CD4-positive, alpha-beta T cell treated with Interleukin-12 subunit alpha and Interleukin-12 subunit beta, for 1 hour (primary cell): ENCODE measurements at regions not wholly inside any gene's neighbourhood (a gene's known extent, or its start where the extent isn't known, plus 50 kb on each side); places are given as distances from the start of the nearest gene placed in this dataset.

ENCODE experiments used
- DNase-seq: peaks from one replicate; pipeline ENCODE4 v3.0.0-alpha.2; 2020

DNA sequence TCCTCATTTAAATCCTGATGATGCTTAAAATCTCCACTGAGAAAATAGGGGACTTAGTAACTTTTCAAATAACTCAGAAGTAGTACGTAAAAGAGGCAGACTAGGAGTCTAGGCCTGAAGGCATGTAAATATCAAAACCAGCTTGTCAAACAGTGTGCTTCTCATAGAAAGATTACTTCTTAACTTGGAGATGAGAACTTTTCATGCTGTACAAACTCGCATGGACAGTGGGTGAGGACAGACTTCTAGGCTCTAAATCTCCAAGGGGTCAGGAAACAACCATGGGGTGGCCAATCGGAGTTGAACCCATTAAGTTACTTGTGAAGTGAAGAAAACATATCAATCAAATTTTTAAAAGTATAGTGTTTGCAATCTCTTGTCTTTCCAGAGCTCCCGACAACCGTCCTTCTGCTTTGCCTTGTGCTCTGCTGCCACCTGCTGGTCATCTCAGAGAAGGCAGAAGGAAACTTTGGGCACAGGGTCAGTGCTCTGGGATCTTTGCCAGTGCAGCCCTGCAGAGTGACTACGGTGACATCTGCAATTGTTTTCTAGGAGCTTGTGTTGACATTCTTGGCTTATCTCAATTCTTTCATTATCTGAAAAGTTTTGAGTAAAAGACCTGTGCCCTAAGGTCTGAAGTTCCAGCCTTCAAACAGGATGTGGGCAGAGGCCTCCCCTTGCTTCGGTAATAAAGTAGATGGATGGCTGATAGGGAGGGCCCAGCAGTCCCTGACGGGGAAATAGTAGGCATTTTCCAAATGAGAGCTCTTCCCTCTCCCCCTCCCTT lies 105.1 kb upstream of the PDE4B start:
- peak; percentile 70 for DNase-seq

DNA sequence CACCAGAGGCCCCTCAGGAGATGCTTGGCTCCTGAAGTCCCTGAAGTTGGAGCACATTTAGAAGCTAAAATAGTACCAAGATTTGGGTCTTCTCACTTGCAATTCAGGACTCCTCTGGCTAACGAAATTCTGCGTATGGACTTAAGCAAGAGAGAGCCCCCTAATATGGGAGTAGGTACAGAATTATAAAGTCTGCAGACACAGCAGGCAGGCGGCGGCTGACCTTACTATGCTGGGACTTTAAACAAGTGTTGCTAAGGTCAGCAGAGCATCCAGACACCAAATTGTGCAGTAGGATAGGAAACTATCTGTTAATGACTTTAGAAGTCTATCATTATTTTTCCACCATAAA lies 104.5 kb upstream of the PDE4B start:
- no peak for DNase-seq

DNA sequence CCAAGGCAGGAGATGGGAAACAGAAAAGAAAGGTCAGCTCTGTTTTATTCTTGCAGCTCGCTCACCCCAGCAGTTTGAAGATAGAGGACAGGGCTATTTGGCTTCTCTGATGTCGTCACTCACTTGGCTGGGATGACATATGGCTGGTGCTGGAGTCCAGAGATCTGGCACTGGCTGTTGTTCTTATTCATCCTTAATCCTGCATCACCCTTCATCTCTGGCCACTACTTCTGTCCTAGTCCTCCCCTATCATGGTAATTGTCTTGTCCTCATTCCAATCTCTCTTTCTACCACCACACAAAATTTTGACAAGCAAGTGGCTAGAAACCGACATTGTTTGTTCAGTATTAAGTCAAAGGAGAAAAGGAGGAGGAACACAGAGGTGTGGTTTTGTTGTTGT lies 103.8 kb upstream of the PDE4B start:
- DNase-seq, result no peak

DNA sequence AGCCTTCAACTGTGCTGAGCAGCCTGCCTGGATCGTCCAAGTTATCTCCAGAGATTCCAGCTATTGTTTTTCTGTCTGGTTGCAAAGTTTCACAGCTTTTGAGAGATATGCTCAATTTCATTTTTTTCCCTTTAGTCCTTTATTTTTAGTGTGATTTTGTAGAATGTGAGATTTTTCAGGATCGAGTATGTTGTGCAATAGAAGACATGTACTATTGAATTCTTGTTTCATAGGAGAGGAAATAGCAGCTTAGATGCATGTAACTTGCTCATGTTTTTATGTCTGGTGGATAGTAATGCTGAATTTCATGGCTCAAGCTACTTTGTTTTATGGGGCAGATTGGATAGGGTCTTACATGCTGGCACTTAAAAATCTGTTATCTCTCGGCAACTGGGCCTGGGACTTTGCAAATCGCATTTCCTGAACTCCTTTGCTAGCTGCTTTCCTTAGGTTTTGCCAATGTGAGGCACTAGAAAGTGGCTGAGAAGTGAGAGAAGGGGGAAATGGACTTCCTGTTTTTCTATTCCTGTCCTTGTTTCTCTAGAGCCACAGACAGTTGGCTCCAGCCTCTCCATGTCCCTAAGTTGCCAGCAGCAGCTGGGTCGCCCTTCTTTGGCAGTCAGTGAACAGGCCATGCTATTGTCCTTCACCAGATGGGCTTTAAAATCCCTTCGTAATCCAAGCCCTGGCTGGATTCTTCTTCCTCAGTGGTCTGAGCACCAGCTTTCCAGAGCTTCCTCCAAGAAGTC lies 101.4 kb upstream of the PDE4B start:
- no peak for DNase-seq

DNA sequence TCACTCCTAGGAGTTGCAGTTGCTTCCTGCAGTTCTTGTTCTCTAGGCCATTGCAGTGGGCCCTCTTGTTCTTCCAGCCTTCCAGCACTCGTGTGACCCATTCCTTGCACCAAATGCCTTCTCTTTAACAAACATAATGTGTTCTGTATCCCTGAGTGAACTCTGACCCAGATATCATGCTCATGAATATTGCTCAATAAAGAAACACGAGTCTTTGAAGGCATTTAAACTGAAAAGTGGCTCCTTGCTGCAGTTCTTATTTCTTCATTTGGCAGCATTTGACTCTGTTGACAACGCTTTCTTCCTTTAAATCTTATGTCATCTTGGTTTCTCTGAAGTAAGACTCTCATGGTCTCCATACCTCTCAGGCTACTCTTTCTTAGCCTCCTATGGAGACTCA lies 100.7 kb upstream of the PDE4B start:
- no peak for DNase-seq

DNA sequence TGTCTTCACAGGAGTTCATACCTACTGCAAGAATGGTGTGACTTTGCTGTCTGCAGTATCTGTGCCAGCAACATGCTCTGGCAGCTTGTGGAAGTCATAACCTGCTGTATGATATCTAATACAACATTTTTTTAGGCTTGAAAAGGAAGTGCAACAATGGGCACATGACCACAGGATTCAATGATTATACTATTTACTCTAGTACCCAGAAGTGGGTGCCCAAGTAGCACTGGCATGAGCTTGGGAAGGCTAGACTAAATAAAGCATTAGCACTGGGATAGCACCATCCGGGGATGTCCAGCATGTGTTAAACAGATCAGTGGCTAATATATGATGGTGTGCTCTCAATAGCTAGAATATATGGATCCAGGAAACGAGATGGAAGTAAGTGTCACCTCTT lies 98.6 kb upstream of the PDE4B start:
- DNase-seq, result no peak

DNA sequence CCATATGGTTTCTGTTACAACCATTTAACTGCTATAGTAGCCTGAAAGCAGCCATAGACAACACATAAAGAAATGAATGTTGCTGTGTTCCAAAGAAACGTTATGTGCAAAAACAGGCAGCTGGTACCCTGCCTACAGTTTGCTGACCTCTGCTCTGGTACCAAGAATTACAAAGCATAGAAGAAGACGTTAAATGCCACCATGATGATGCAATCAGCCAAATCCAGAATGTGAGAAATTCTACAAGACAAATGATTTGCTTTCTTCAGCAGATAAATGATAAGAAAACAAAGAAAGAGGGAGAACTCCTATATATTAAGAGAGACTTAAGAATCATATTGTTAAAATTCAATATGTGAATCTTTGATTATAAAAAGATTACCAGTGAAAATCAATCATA lies 97.8 kb upstream of the PDE4B start:
- no peak for DNase-seq

DNA sequence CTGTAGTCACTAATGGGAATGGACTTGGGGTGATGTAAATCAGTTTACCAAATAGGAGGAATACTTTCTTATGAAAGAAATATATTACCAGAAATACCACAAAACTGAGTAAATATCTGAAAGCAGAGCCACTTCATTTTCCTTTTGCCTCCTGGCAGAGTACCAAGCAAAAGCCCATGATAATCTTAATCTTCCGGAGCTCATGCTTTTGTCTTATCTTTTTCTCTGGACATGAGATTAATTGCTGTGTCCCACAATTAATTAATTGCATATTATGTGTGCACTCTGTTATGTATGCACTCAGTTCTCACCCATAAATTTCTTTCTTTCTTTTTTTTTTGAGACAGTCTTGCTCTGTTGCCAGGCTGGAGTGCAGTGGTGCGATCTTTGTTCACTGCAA lies 94.1 kb upstream of the PDE4B start:
- DNase-seq, result no peak

DNA sequence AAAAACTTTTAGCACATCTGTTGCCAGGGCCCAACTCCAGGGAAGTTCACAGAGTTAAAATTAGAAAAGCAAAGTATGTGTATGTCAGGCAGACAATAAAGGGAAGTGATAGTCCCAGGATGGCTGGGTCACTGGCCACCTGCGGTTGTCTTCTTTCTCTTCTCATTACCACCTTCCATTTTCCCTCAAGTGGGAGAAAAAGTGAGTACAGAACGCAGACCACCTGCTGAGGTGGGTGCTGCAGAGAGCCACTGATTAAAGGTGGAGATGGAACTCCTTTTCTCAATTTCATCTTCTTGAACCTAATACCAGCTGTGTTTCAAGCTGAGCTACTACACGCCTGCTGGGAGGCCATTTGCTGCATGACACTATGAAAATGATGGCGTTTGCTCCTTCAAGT lies 88.8 kb upstream of the PDE4B start:
- DNase-seq, result no peak

DNA sequence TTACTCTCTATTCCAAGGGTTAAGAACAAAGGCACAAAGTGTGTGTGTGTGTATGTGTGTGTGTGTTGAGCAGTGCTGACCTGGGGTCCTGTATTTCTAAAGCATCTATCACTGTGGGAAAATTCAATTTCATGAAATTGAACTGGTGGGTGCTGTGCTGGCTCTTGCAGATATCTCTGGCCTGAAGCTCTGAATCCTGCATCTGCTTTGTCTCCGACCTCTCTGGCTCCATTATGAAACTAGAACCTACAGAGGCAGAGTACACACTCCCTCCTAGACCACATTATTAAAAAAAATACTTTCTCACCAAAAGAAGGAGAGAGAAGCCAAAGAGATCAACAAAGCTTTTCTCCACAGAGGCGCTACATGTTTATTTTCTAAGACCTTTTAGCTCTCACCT lies 88.4 kb upstream of the PDE4B start:
- DNase-seq, result no peak

DNA sequence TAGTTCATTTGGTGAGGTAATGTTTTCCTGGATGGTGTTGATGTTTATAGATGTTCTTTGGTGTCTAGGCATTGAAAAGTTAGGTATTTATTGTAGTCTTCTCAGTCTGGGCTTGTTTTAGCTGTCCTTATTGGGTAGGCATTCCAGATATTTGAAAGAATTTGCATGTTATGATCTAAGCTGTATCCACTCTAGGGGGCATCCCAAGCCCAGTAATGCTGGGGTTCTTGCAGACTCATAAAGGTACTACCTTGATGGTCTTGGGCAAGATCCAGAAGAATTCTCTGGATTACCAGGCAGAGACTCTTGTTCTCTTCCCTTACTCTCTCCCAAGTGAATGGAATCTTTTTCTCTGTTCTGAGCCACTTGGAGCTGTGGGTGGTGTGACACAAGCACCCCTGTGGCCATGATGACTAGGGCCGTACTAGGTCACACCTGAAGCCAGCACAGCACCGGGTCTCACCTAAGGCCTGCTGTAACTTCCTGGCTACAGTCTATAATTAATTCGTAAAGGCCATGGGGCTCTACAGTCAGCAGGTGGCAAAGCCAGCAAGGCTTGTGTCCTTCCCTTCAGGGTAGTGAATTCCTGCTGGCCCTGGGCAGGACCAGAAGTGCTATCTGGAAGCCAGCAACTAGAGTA lies 74.8 kb upstream of the PDE4B start:
- no peak for DNase-seq

DNA sequence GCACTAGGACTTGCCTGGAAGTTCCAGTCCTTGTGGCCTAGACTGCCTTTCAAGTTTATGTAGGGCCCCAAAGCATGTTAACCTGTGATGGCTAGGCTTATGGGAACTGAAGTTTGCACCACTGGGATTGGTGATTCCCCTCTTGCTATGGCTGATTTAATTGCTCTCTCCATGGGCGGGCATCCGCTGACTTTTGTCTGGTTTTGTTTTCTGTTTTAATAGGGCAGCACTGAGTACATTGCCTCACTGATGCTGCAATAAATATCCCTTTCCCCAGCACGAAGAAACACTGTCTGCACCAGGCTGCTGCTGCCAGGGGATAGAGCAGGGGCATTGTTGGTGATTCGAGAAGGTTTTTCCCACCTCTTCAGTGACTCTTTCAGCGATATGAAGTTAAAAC lies 73.3 kb upstream of the PDE4B start:
- DNase-seq, result no peak

DNA sequence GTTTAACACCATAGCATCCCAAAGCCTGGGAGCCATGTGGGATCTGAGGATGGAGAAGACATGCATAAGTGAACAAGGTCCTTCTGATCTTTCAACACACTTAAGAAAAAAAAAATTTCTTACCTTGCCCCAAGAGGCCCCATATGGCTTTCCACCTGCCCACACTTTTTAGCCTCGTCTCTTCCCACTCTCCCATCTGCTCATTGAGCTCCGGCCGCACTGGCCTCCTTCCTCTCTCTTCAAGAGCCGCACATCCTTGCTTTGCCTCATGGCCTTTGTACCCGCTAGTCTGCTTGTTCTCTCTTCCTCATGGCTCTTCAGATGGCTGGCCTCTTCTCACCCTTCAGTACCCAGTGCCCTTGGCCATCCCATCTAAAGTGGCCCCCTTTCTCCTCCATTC lies 70.2 kb upstream of the PDE4B start:
- DNase-seq, result no peak

DNA sequence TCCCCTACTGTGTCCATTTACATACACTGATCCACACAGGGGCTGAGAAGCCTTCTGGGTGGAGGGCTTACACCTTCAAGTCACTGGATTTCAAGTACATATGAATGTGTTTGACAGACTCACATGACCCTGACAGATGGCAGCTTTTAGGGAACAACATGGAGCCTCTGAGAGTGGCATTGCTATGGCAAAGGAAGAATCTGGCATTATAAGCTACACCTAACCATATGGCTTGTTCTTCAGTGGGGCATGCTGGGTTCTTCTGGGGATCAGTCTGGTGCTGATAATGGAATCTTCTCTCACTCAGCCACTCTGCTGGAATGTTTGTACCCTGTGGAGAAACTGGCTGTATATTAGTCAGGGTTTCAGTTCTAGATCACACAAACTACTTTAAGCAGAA lies 68.5 kb upstream of the PDE4B start:
- DNase-seq, result no peak

DNA sequence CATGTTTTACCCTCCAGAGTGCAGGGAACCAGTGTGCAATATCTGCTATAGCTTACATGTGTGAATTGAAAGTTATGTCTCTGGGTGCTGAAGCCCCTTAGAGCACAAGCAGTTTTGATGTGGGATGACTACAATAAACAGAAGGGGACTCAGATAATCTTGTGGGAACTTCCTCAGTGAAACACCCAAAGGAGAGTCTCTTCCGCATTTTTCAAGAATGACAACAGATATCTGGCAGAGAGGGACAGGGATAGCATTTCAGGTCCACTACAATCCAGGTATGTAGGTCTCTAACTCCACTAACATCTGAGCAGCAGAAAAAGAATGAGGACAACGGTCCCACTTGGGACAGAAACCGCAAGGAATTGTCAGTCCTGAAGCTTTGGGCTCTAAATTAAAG lies 67.6 kb upstream of the PDE4B start:
- no peak for DNase-seq

DNA sequence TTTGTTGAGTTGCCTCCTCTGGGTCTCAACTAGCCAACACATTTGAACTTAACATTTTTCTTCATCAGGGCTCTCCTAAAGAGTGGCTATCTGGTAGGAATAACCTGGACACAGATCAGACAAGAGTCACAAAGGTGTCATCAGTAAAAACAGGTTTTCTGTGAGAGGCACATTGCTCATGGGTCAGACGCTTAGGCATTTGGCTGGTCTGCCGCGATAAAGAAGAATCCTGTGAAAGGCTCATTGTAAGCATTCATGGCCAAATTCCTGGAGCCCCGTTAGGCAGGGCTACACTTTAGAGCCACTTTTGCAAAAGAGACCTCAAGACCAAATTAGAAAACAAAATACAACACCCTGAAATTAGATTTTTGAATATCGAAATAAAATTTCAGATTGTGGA lies 64.2 kb upstream of the PDE4B start:
- no peak for DNase-seq

DNA sequence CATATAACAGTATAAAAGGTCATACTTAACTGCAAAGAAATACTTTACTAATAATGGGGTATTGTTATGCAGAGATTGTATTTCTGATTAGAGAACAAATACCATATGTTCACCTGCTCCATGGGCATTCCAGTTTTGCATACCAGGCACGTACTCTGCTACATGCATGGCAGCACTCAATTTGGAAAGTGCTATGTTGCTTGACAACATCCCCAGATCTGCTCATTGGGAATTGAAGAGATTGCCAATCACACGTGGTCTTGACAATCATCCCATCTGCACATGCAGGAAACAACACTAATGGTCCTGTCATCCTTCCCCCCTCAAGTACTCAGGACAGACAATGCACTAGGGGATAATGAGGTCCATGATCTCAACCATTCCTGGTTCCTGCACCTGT lies 63.4 kb upstream of the PDE4B start:
- DNase-seq, result no peak

DNA sequence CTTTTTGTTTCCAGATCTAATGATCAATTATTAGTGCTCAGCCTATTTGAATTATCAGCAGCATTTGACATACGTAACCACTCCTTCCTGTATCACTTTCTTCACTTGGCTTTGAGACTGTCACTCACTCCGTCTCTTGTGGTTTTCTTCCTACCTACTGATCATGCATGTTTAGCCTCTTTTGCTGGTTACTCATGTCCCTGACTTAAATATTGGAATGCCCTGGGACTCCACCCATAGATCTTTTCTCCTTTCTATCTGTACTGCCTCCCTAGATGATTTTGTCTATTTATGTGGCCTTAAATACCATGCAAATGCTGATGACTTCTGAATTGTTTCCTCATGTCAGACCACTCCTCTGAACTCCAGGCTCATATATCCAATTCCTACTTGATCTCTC lies 57.7 kb upstream of the PDE4B start:
- DNase-seq, result no peak

DNA sequence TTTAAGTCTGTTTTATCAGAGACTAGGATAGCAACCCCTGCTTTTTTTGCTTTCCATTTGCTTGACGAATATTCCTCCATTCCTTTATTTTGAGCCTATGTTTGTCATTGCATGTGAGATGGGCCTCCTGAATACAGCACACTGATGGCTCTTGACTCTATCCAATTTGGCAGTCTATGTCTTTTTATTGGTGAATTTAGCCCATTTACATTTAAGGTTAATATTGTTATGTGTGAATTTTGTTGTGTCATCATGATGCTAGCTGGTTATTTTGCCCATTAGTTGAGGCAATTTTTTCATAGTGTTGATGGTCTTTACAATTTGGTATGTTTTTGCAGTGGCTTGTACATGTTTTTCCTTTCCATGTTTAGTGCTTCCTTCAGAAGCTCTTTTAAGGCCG lies 50.7 kb upstream of the PDE4B start:
- DNase-seq, result no peak
